IPS-20b (cell line): ENCODE measurements at regions not wholly inside any gene's neighbourhood (a gene's known extent, or its start where the extent isn't known, plus 50 kb on each side); places are given as distances from the start of the nearest gene placed in this dataset.

Source experiments
- H3K27ac ChIP-seq: one replicate; pipeline ENCODE4 v1.5.1; 2013; ENCODE audit warnings: low read length
- H3K27me3 ChIP-seq: 2 replicates; pipeline ENCODE4 v1.6.1; 2013; ENCODE audit warnings: mild to moderate bottlenecking, low read length, inconsistent platforms; ENCODE audit not compliant: insufficient read depth
- H3K36me3 ChIP-seq: 2 replicates; pipeline ENCODE4 v1.6.1; 2013; ENCODE audit warnings: low read depth, mild to moderate bottlenecking, inconsistent platforms, low read length, moderate library complexity; ENCODE audit not compliant: insufficient read depth
- H3K4me1 ChIP-seq: 2 replicates; pipeline ENCODE4 v1.6.1; 2013; ENCODE audit warnings: mild to moderate bottlenecking, control low read depth, inconsistent platforms, low read length, moderate library complexity; ENCODE audit not compliant: insufficient read depth
- H3K4me3 ChIP-seq: 2 replicates; pipeline ENCODE4 v1.5.1; 2013; ENCODE audit warnings: mild to moderate bottlenecking, low read length, inconsistent platforms
- H3K9ac ChIP-seq: 2 replicates; pipeline ENCODE4 v1.6.1; 2013; ENCODE audit warnings: low read depth, mild to moderate bottlenecking, inconsistent platforms, low read length, moderate library complexity
- H3K9me3 ChIP-seq: 2 replicates; pipeline ENCODE4 v1.6.1; 2013; ENCODE audit warnings: mild to moderate bottlenecking, low read depth, low read length, inconsistent platforms; ENCODE audit not compliant: insufficient read depth

- H3K27me3 ChIP-seq, result no peaks in the 10 kb centered on the region
- no peaks in the 10 kb centered on the region for H3K4me1 ChIP-seq
- H3K27ac ChIP-seq, result no peak overlapping the region
- H3K9ac ChIP-seq, result no peak overlapping the region
- no peaks in the 10 kb centered on the region for H3K36me3 ChIP-seq
- no peak overlapping the region for H3K4me3 ChIP-seq
- no peaks in the 10 kb centered on the region for H3K9me3 ChIP-seq
These were observed 97.4 kb downstream of the RHOB start for GRCh38 chr2:20544153-20544747.

- Histone ChIP-seq H3K4me1 (no peaks in the 10 kb centered on the region), H3K27me3 (no peaks in the 10 kb centered on the region; the same call in 1 of the 2 replicates), H3K4me3 (no peak overlapping the region), H3K36me3 (no peaks in the 10 kb centered on the region), H3K9ac (no peak overlapping the region), H3K27ac (no peak overlapping the region), H3K9me3 (no peaks in the 10 kb centered on the region)
These were observed 101.8 kb downstream of the HS1BP3 start for GRCh38 chr2:20549144-20549543.

GRCh38 chr2:20549691-20550348, 101.1 kb downstream of the HS1BP3 start:
- H3K36me3 ChIP-seq, result no peaks in the 10 kb centered on the region
- no peaks in the 10 kb centered on the region for H3K9me3 ChIP-seq
- no peak overlapping the region for H3K4me3 ChIP-seq
- no peaks in the 10 kb centered on the region for H3K4me1 ChIP-seq
- no peak overlapping the region for H3K9ac ChIP-seq
- H3K27me3 ChIP-seq, result no peaks in the 10 kb centered on the region; the same call in 1 of the 2 replicates
- no peak overlapping the region for H3K27ac ChIP-seq

GRCh38 chr2:20551260-20551944, 99.5 kb downstream of the HS1BP3 start:
- Histone ChIP-seq H3K9me3 (no peaks in the 10 kb centered on the region), H3K27ac (no peak overlapping the region)

GRCh38 chr2:20551945-20552328, 99.0 kb downstream of the HS1BP3 start:
- no peak overlapping the region for H3K4me3 ChIP-seq
- peaks cover 5% of the 10 kb centered on the region; the same call in 1 of the 2 replicates for H3K4me1 ChIP-seq
- H3K27ac ChIP-seq, result no peak overlapping the region
- no peak overlapping the region for H3K9ac ChIP-seq
- no peaks in the 10 kb centered on the region; the same call in 1 of the 2 replicates for H3K27me3 ChIP-seq
- H3K36me3 ChIP-seq, result no peaks in the 10 kb centered on the region
- H3K9me3 ChIP-seq, result no peaks in the 10 kb centered on the region

More at GRCh38 chr2:20551260-20551944, 99.5 kb downstream of the HS1BP3 start:
- Histone ChIP-seq H3K36me3 (no peaks in the 10 kb centered on the region), H3K4me3 (no peak overlapping the region), H3K27me3 (no peaks in the 10 kb centered on the region; the same call in 1 of the 2 replicates), H3K9ac (no peak overlapping the region), H3K4me1 (no peaks in the 10 kb centered on the region; the same call in 1 of the 2 replicates)

GRCh38 chr2:20552847-20553246, 98.1 kb downstream of the HS1BP3 start:
- Histone ChIP-seq H3K27me3 (no peaks in the 10 kb centered on the region; the same call in 1 of the 2 replicates), H3K4me1 (peaks cover 11% of the 10 kb centered on the region; the same call in 1 of the 2 replicates), H3K9ac (no peak overlapping the region), H3K36me3 (no peaks in the 10 kb centered on the region), H3K27ac (no peak overlapping the region), H3K4me3 (no peak overlapping the region), H3K9me3 (no peaks in the 10 kb centered on the region)

- Histone ChIP-seq H3K36me3 (no peaks in the 10 kb centered on the region), H3K4me1 (peaks cover 11% of the 10 kb centered on the region; the same call in 1 of the 2 replicates), H3K27me3 (no peaks in the 10 kb centered on the region; the same call in 1 of the 2 replicates), H3K27ac (no peak overlapping the region), H3K9me3 (no peaks in the 10 kb centered on the region), H3K4me3 (no peak overlapping the region), H3K9ac (no peak overlapping the region)
These were observed 97.3 kb downstream of the HS1BP3 start for GRCh38 chr2:20553580-20553979.

GRCh38 chr2:20555954-20556353, 94.9 kb downstream of the HS1BP3 start:
- H3K27me3 ChIP-seq, result no peaks in the 10 kb centered on the region; the same call in 1 of the 2 replicates
- H3K4me1 ChIP-seq, result peaks cover 13% of the 10 kb centered on the region
- no peaks in the 10 kb centered on the region for H3K9me3 ChIP-seq
- no peaks in the 10 kb centered on the region for H3K36me3 ChIP-seq
- H3K9ac ChIP-seq, result no peak overlapping the region
- H3K4me3 ChIP-seq, result no peak overlapping the region
- H3K27ac ChIP-seq, result no peak overlapping the region

GRCh38 chr2:20556756-20557155, 94.1 kb downstream of the HS1BP3 start:
- Histone ChIP-seq H3K36me3 (no peaks in the 10 kb centered on the region), H3K27me3 (no peaks in the 10 kb centered on the region; the same call in 1 of the 2 replicates), H3K4me3 (peak overlapping the region; percentile 24; the same call in 1 of the 2 replicates), H3K27ac (no peak overlapping the region), H3K4me1 (peaks cover 15% of the 10 kb centered on the region), H3K9ac (no peak overlapping the region), H3K9me3 (no peaks in the 10 kb centered on the region)

- H3K9ac ChIP-seq, result no peak overlapping the region
- H3K9me3 ChIP-seq, result no peaks in the 10 kb centered on the region
- H3K36me3 ChIP-seq, result no peaks in the 10 kb centered on the region
- H3K27me3 ChIP-seq, result no peaks in the 10 kb centered on the region
- H3K27ac ChIP-seq, result no peak overlapping the region
- peaks cover 15% of the 10 kb centered on the region for H3K4me1 ChIP-seq
- peak overlapping the region; percentile 24; the same call in 1 of the 2 replicates for H3K4me3 ChIP-seq
These were observed 93.7 kb downstream of the HS1BP3 start for GRCh38 chr2:20557226-20557625.

- Histone ChIP-seq H3K36me3 (no peaks in the 10 kb centered on the region), H3K27me3 (no peaks in the 10 kb centered on the region), H3K27ac (no peak overlapping the region), H3K9me3 (no peaks in the 10 kb centered on the region), H3K4me1 (peaks cover 17% of the 10 kb centered on the region), H3K4me3 (no peak overlapping the region), H3K9ac (no peak overlapping the region)
These were observed 93.3 kb downstream of the HS1BP3 start for GRCh38 chr2:20557635-20558034.
